Stimulated activated CD4-positive, alpha-beta T cell treated with anti-CD3 and anti-CD28 coated beads, Interleukin-2, amount 100 ng/mL, for 48 hours (primary cell): ENCODE measurements at regions not wholly inside any gene's neighbourhood (a gene's known extent, or its start where the extent isn't known, plus 50 kb on each side); places are given as distances from the start of the nearest gene placed in this dataset.

Experiments
- DNase-seq, 2 donors: peaks; one replicate each; pipeline ENCODE4 v3.0.0-alpha.2; 2020

DNA sequence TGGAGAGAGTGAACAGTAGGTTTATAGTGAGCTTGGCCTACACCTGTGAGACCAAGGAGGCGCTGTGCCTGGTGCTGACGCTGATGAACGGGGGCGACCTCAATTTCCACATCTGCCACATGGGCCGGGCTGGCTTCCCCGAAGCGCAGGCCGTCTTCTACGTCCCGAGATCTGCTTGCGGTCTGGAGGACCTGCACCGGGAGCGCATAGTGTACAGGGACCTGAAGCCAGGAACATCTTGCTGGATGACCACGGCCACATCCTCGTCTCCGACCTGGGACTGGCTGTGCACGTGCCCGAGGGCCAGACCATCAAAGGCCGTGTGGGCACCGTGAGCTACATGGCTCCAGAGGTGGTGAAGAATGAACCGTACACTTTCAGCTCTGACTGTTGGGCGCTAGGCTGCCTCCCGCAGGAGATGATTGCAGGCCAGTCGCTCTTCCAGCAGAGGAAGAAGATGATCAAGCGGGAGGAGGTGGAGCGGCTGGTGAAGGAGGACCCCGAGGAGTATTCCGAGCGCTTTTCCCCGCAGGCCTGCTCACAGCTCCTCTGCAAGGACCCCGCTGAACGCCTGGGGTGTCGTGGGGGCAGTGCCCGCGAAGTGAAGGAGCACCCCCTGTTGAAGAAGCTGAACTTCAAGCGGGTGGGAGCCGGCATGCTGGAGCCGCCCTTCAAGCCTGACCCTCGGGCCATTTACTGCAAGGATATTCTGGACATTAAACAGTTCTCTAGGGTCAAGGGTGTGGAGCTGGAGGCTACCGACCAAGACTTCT is 139.0 kb downstream of the ZDHHC20 start:
- no peak for DNase-seq

DNA sequence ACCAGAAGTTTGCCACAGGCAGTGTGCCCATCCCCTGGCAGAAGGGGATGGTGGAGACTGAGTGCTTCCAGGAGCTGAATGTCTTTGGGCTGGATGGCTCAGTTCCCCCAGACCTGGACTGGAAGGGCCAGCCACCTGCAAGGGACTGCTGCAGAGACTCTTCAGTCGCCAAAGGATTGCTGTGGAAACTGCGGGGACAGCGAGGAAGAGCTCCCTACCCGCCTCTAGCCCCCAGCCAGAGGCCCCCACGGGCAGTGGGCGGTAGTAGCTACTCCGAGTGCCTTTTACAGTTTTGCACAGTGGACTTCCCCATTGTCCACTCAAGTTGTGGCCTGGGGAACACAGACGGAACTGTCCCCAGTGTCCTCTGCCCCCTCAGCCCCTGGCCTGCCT is 138.5 kb downstream of the ZDHHC20 start:
- no peak for DNase-seq

DNA sequence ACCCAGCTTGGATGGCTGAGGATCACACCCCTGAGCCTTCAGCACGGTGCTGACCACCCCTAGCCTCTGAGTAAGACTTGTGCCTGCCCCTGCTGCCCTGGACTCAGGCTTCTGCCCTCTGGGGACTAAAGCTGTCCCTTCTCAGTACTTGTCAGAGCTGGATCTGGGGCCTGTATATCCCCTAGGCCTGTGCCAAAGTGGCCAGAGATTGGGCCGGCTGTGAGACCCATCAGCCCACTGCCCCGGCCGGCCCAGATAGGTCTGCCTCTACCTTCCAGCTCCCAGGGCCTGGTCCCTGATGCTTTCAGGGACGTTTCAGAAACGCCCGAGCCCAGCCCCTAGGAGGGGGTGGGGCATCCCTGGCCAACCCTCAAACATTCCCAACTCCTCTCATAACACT is 137.8 kb downstream of the ZDHHC20 start:
- DNase-seq: no peak

DNA sequence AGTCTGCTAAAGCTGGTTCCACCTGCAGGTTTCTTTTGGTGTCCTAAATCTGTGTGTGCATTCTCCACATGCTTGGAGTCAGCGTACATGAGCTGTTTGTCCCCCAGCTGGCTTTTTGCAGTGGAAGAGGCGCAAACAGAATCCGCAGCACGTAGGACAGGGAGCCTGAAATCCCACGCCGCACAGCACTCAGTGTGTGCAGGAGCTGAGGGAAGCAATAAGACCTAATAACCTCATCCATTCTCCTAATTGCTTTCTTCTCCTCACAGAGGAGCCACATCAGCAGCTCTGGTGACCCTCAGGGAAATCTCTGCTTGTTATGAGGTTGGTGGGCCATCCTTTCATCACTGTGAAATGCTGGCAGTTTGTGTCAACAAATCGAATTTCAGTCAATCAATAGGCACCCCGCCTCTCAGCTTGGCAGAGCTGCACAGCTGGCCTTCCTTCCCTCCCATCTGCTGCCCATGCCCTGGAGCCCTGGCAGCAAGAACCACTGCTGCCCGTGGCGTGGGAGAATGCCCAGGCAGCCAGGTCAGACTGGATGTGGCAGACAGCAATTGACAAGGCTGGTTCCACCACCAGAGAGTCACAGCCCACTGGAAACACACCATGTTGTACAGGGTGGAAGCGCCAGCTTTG is 136.7 kb downstream of the ZDHHC20 start:
- DNase-seq: no peak
